ENCODE measurements at regions not wholly inside any gene's neighbourhood (a gene's known extent, or its start where the extent isn't known, plus 50 kb on each side); places are given as distances from the start of the nearest gene placed in this dataset.

GRCh38 chr6:19454001-19454720 lies 383.0 kb upstream of the ID4 start:
- Histone ChIP-seq H3K4me3 (ENCODE audit: low read length) (no peak overlapping the region), H3K27me3 (ENCODE audit: control insufficient read depth, insufficient read depth, low read length, poor library complexity, severe bottlenecking) (no peaks in the 10 kb centered on the region), H3K9ac (ENCODE audit: extremely low read depth, low read length, poor library complexity, severe bottlenecking) (no peak overlapping the region), H3K9me3 (ENCODE audit: control insufficient read depth, low read length) (no peaks in the 10 kb centered on the region), H3K36me3 (ENCODE audit: control insufficient read depth, insufficient read depth, low read length) (no peaks in the 10 kb centered on the region), H3K4me1 (ENCODE audit: control insufficient read depth, insufficient read depth, low read length) (no peaks in the 10 kb centered on the region), H3K27ac (ENCODE audit: low read depth, low read length) (no peak overlapping the region)
- H3K27me3 Mint-ChIP-seq (ENCODE audit: insufficient read depth), result no peaks in the 10 kb centered on the region
- whole genome bisulfite sequencing, 2 experiments (ENCODE audit: insufficient coverage in 1 of 2, insufficient read length in 1 of 2), result 91 to 93% methylated on average over 3 of the region's 3 CpGs
- no peak overlapping the region for H3K4me3 Mint-ChIP-seq
- H3K27ac Mint-ChIP-seq, result no peak overlapping the region
- H3K9me3 Mint-ChIP-seq, result no peaks in the 10 kb centered on the region
- DNase-seq, result no peak
- no peak for TF ChIP-seq CTCF (conservative IDR thresholded peaks at IDR 0.05)
- H3K36me3 Mint-ChIP-seq (ENCODE audit: low read depth), result no peaks in the 10 kb centered on the region
- H3K4me1 Mint-ChIP-seq, result no peaks in the 10 kb centered on the region

DNA sequence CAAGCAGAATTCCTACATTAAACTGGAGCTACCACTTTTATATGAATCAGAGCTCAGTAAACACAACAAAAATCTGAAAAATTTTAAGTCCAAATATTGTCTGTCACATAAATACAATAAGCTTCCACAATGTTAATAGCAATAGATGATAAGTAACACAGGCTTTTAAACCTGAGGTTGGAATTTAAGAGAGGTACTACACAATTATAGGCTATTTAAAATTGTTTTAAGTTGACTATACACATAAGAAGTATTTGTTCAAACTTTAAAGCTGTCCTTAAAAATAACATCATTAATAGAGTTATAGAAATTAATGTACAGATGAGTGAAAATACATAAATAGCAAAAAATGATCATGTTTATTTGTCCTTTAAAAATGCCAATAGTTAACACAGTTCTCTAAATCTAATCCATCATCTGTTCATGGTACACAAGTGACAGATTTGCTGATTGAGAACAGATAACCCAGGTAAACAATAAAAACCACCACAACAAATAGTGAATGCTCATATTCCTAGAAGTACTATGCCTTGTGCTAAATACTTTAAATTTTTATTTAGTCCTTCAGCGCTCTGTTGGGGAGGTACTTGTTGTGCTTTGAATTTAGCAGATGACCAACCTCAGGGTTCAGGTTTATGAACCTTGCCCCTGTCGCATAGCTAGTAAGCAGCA lies 382.3 kb upstream of the ID4 start:
- H3K9ac ChIP-seq (ENCODE audit: extremely low read depth, low read length, poor library complexity, severe bottlenecking), result no peak overlapping the region
- H3K27me3 Mint-ChIP-seq (ENCODE audit: insufficient read depth), result no peaks in the 10 kb centered on the region

DNA sequence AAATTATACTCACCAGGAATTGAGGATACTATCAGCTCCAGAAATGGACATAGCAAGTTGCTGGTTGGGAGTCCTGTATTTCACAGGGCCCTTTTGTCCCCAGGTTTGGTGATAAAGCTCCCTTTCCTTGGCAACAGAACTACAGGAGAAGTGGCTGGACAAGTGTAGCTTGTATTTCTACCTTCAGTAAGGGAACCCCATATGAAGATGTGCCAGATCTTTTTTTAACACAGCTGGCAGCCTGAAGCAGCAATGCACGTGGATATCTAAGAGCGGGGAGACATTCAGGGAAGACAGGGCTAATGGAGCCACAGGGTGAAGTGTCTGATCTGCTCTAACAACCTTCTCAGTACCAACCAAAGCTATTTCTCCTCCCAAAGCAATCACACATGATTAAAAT lies 373.9 kb upstream of the ID4 start:
- Mint-ChIP-seq H3K36me3 (ENCODE audit: low read depth) (no peaks in the 10 kb centered on the region), H3K27me3 (ENCODE audit: insufficient read depth) (no peaks in the 10 kb centered on the region), H3K27ac (no peak overlapping the region), H3K4me1 (no peaks in the 10 kb centered on the region), H3K4me3 (no peak overlapping the region), H3K9me3 (no peaks in the 10 kb centered on the region)
- Histone ChIP-seq H3K36me3 (ENCODE audit: control insufficient read depth, insufficient read depth, low read length) (no peaks in the 10 kb centered on the region), H3K4me3 (ENCODE audit: low read length) (no peak overlapping the region), H3K4me1 (ENCODE audit: control insufficient read depth, insufficient read depth, low read length) (no peaks in the 10 kb centered on the region), H3K27me3 (ENCODE audit: control insufficient read depth, insufficient read depth, low read length, poor library complexity, severe bottlenecking) (no peaks in the 10 kb centered on the region), H3K9ac (ENCODE audit: extremely low read depth, low read length, poor library complexity, severe bottlenecking) (no peak overlapping the region), H3K27ac (ENCODE audit: low read depth, low read length) (no peak overlapping the region), H3K9me3 (ENCODE audit: control insufficient read depth, low read length) (no peaks in the 10 kb centered on the region)
- DNase-seq, result no peak
- 91% methylated on average over 2 of the region's 2 CpGs; no CpG with 5 or more reads in 1 of the 2 experiments for WGBS, 2 experiments (ENCODE audit: insufficient coverage in 1 of 2, insufficient read length in 1 of 2)
- TF ChIP-seq CTCF (conservative IDR thresholded peaks at IDR 0.05), result no peak

More for the DNA sequence above, 382.3 kb upstream of the ID4 start:
- DNase-seq, result no peak
- Mint-ChIP-seq H3K4me3 (no peak overlapping the region), H3K4me1 (no peaks in the 10 kb centered on the region), H3K36me3 (ENCODE audit: low read depth) (no peaks in the 10 kb centered on the region), H3K27ac (no peak overlapping the region), H3K9me3 (no peaks in the 10 kb centered on the region)
- Histone ChIP-seq H3K27ac (ENCODE audit: low read depth, low read length) (no peak overlapping the region), H3K36me3 (ENCODE audit: control insufficient read depth, insufficient read depth, low read length) (no peaks in the 10 kb centered on the region), H3K4me3 (ENCODE audit: low read length) (no peak overlapping the region), H3K4me1 (ENCODE audit: control insufficient read depth, insufficient read depth, low read length) (no peaks in the 10 kb centered on the region), H3K9me3 (ENCODE audit: control insufficient read depth, low read length) (no peaks in the 10 kb centered on the region), H3K27me3 (ENCODE audit: control insufficient read depth, insufficient read depth, low read length, poor library complexity, severe bottlenecking) (no peaks in the 10 kb centered on the region)
- TF ChIP-seq CTCF (conservative IDR thresholded peaks at IDR 0.05), result no peak
- 90 to 100% methylated on average over 1 to 2 of the region's 2 CpGs for WGBS, 2 experiments (ENCODE audit: insufficient coverage in 1 of 2, insufficient read length in 1 of 2)

Data from endodermal cell (in vitro differentiated cells).